ENCODE measurements at regions not wholly inside any gene's neighbourhood (a gene's known extent, or its start where the extent isn't known, plus 50 kb on each side); places are given as distances from the start of the nearest gene placed in this dataset.

- Histone ChIP-seq H3K4me1 (replicated peaks in 1 of 4; ENCODE audit: control insufficient read depth in 3 of 4, insufficient read depth in 4 of 4, low read length in 3 of 4) (peaks cover 0 to 13% (median 6%) of the 10 kb centered on the region in 4 experiments; a peak in 5 of 7 replicates), H3K9me3 (ENCODE audit: insufficient read depth in 2 of 2, low read depth in 1 of 2, low read length in 1 of 2) (no peaks in the 10 kb centered on the region), H4K20me1 (replicated peaks in 1 of 2; ENCODE audit: control insufficient read depth in 1 of 2, insufficient read depth in 2 of 2, low read length in 2 of 2) (no peaks in the 10 kb centered on the region), H3K4me2 (ENCODE audit: insufficient read depth in 1 of 2, low read depth in 2 of 2, low read length in 2 of 2) (no peak overlapping the region; a peak in 1 of 4 replicates), H3K23me2 (ENCODE audit: low read depth, low read length) (no peaks in the 10 kb centered on the region), H3K4ac (replicated peaks; ENCODE audit: insufficient read length, low read depth, low read length) (no peak overlapping the region), H3K79me2 (ENCODE audit: control insufficient read depth in 1 of 2, insufficient read depth in 2 of 2, low read length in 2 of 2) (no peaks in the 10 kb centered on the region), H3K27ac (ENCODE audit: low read depth, low read length) (no peak overlapping the region), H3K9ac (replicated peaks in 1 of 4; ENCODE audit: extremely low read depth in 1 of 4, low read depth in 3 of 4, low read length in 3 of 4) (no peak overlapping the region), H3K4me3 (ENCODE audit: extremely low read depth in 1 of 4, insufficient read depth in 2 of 4, low read depth in 3 of 4, low read length in 4 of 4) (no peak overlapping the region), H2BK120ac (replicated peaks; ENCODE audit: low read depth, low read length) (peak overlapping the region; percentile 27), H2BK20ac (ENCODE audit: low read length) (peak overlapping the region; percentile 83), H3K79me1 (ENCODE audit: low read depth, low read length) (no peaks in the 10 kb centered on the region), H3K23ac (ENCODE audit: insufficient read length) (no peak overlapping the region), H2BK5ac (ENCODE audit: low read depth, low read length) (0 out of 2 replicates have a peak overlapping the region, but pooled peaks have one; percentile 38), H3K18ac (ENCODE audit: extremely low read depth, low read length) (peak overlapping the region; percentile 81), H4K91ac (replicated peaks; ENCODE audit: insufficient read length, low read length) (peak overlapping the region; percentile 45), H2AK5ac (ENCODE audit: low read depth, low read length) (no peak overlapping the region), H4K8ac (ENCODE audit: extremely low read depth, insufficient read depth, low read length) (no peak overlapping the region), H3K27me3 (replicated peaks in 1 of 4; ENCODE audit: control insufficient read depth in 3 of 4, extremely low read depth in 1 of 4, insufficient read depth in 3 of 4, low read length in 3 of 4) (no peaks in the 10 kb centered on the region; a peak in 1 of 7 replicates), H3K36me3 (ENCODE audit: control insufficient read depth in 2 of 4, insufficient read depth in 4 of 4, low read length in 3 of 4) (no peaks in the 10 kb centered on the region), H4K5ac (ENCODE audit: insufficient read length, low read depth, low read length) (no peak overlapping the region), H2BK15ac (ENCODE audit: low read length) (no peak overlapping the region), H2AFZ (ENCODE audit: low read length) (peak overlapping the region; percentile 30; the same call in 1 of the 2 replicates), H3K56ac (replicated peaks; ENCODE audit: insufficient read length, low read depth, low read length) (no peak overlapping the region), H3K14ac (ENCODE audit: insufficient read length) (no peak overlapping the region), H2BK12ac (ENCODE audit: low read depth, low read length) (peak overlapping the region; percentile 93)
- DNase-seq (ENCODE audit: low read depth in 1 of 2, low spot score in 2 of 2) (peak in 1 of 2 experiments; percentile 61), FAIRE-seq (no peak)
- ChIA-PET CTCF (ENCODE audit: partially characterized antibody) (interaction anchor here (1.2 kb wide), 1 partner anchor 14 kb away, joined by 3 read pairs; no protein-coding TSS in a partner anchor), POLR2A (ENCODE audit: partially characterized antibody) (no interaction called here)
- 53% methylated on average over 5 of the region's 5 CpGs; no CpG with 5 or more reads in 1 of the 2 experiments for WGBS, 2 experiments (ENCODE audit: extremely low coverage in 1 of 2, insufficient coverage in 1 of 2, insufficient read length in 1 of 2, insufficient replicate concordance in 2 of 2, low coverage in 1 of 2, low lambda C conversion rate in 2 of 2, missing lambda C conversion rate in 1 of 2)
- no peak for TF ChIP-seq CREB1 (IDR thresholded peaks at IDR 0.05)
- peak; percentile 63 for TF ChIP-seq ASH2L (IDR thresholded peaks at IDR 0.05; ENCODE audit: low read length)
- TF ChIP-seq ATF2 (IDR thresholded peaks at IDR 0.05; ENCODE audit: low read length) = no peak
- TF ChIP-seq POLR2A (IDR thresholded peaks at IDR 0.05; ENCODE audit: control extremely low read depth in 1 of 2, low read depth in 2 of 2, low read length in 2 of 2) = no peak
- no peak for TF ChIP-seq SUZ12 (IDR thresholded peaks at IDR 0.05; ENCODE audit: low read length)
- TF ChIP-seq BCL11A (IDR thresholded peaks at IDR 0.05; ENCODE audit: low read depth in 2 of 2, low read length in 2 of 2) = no peak
- TF ChIP-seq BRCA1 (IDR thresholded peaks at IDR 0.05; ENCODE audit: low read depth, low read length) = no peak
- TF ChIP-seq EP300 (IDR thresholded peaks at IDR 0.05; ENCODE audit: borderline replicate concordance in 1 of 2, low read depth in 2 of 2, low read length in 2 of 2) = no peak
- TF ChIP-seq NRF1 (IDR thresholded peaks at IDR 0.05; ENCODE audit: low read depth, low read length) = no peak
- no peak for TF ChIP-seq SRF (IDR thresholded peaks at IDR 0.05; ENCODE audit: low read depth, low read length)
- TF ChIP-seq CTBP2 (IDR thresholded peaks at IDR 0.05; ENCODE audit: borderline replicate concordance, insufficient read depth, insufficient read length, low read length) = no peak
- TF ChIP-seq FOSL1 (IDR thresholded peaks at IDR 0.05; ENCODE audit: insufficient read depth, low read depth, low read length) = no peak
- TF ChIP-seq SIN3A (conservative IDR thresholded peaks at IDR 0.05 in 1 of 2, IDR thresholded peaks at IDR 0.05 in 1 of 2; ENCODE audit: low read depth in 1 of 2, low read length in 2 of 2) = no peak
Measured at GRCh38 chr2:224221455-224221913, 180.4 kb downstream of the FAM124B start.
